H9 (cell line): ENCODE measurements at regions not wholly inside any gene's neighbourhood (a gene's known extent, or its start where the extent isn't known, plus 50 kb on each side); places are given as distances from the start of the nearest gene placed in this dataset.

Experiments used
- DNase-seq: peaks from one replicate; pipeline ENCODE4 v3.0.0-alpha.2; 2017
- H2AFZ ChIP-seq: one replicate; pipeline ENCODE4 v1.6.1; 2013; ENCODE audit warnings: mild to moderate bottlenecking, low read length, control low read depth, moderate library complexity
- H2AK5ac ChIP-seq: 2 replicates; pipeline ENCODE4 v1.6.1; 2013; ENCODE audit warnings: low read length, control low read depth, mixed read lengths; ENCODE audit not compliant: insufficient read length
- H2BK120ac ChIP-seq: one replicate; pipeline ENCODE4 v1.6.1; 2013; ENCODE audit warnings: low read depth, mild to moderate bottlenecking, low read length, control low read depth, inconsistent platforms; ENCODE audit not compliant: poor library complexity, severe bottlenecking
- H2BK12ac ChIP-seq: 2 replicates; pipeline ENCODE4 v1.6.1; 2013; ENCODE audit warnings: low read length, control low read depth, mixed read lengths, low read depth; ENCODE audit not compliant: insufficient read length
- H2BK15ac ChIP-seq: 2 replicates; pipeline ENCODE4 v1.6.1; 2013; ENCODE audit warnings: low read depth, low read length, control low read depth
- H2BK20ac ChIP-seq: one replicate; pipeline ENCODE4 v1.6.1; 2013; ENCODE audit warnings: low read depth, mild to moderate bottlenecking, low read length, control low read depth, inconsistent platforms; ENCODE audit not compliant: poor library complexity, severe bottlenecking
- H2BK5ac ChIP-seq: 2 replicates; pipeline ENCODE4 v1.6.1; 2013; ENCODE audit warnings: low read length, control low read depth, mixed read lengths; ENCODE audit not compliant: insufficient read length
- H3K14ac ChIP-seq: 2 replicates; pipeline ENCODE4 v1.6.1; 2013; ENCODE audit warnings: low read length, control low read depth; ENCODE audit not compliant: insufficient read depth
- H3K18ac ChIP-seq: 2 replicates; pipeline ENCODE4 v1.6.1; 2013; ENCODE audit warnings: low read depth, mild to moderate bottlenecking, mixed read lengths, low read length, control low read depth; ENCODE audit not compliant: insufficient read length
- H3K23ac ChIP-seq: 2 replicates; pipeline ENCODE4 v1.6.1; 2013; ENCODE audit warnings: low read length, control low read depth, mixed read lengths, low read depth; ENCODE audit not compliant: insufficient read length
- H3K23me2 ChIP-seq: 2 replicates; pipeline ENCODE4 v1.6.1; 2013; ENCODE audit warnings: low read depth, mild to moderate bottlenecking, mixed read lengths, low read length, control low read depth; ENCODE audit not compliant: insufficient read length, poor library complexity, severe bottlenecking
- H3K27ac ChIP-seq: 2 replicates; pipeline ENCODE4 v1.5.1; 2013; ENCODE audit warnings: low read length, control low read depth, mixed read lengths, low read depth; ENCODE audit not compliant: insufficient read length
- H3K27me3 ChIP-seq: 2 replicates; pipeline ENCODE4 v1.6.1; 2013; ENCODE audit warnings: low read length, control low read depth, inconsistent platforms; ENCODE audit not compliant: insufficient read depth
- H3K4ac ChIP-seq: 2 replicates; pipeline ENCODE4 v1.6.1; 2013; ENCODE audit warnings: low read depth, mild to moderate bottlenecking, control low read depth, inconsistent platforms, low read length, moderate library complexity
- H3K4me1 ChIP-seq: 2 replicates; pipeline ENCODE4 v1.6.1; 2013; ENCODE audit warnings: low read length, control low read depth, inconsistent platforms; ENCODE audit not compliant: insufficient read depth
- H3K4me2 ChIP-seq: 2 replicates; pipeline ENCODE4 v1.6.1; 2013; ENCODE audit warnings: low read length, control low read depth, mixed read lengths; ENCODE audit not compliant: insufficient read length, insufficient read depth
- H3K56ac ChIP-seq: 2 replicates; pipeline ENCODE4 v1.6.1; 2013; ENCODE audit warnings: low read depth, mild to moderate bottlenecking, mixed read lengths, low read length, control low read depth; ENCODE audit not compliant: insufficient read length
- H3K79me1 ChIP-seq: 2 replicates; pipeline ENCODE4 v1.6.1; 2013; ENCODE audit warnings: low read depth, mild to moderate bottlenecking, moderate library complexity, low read length, control low read depth, inconsistent platforms; ENCODE audit not compliant: insufficient read depth, poor library complexity, severe bottlenecking
- H3K79me2 ChIP-seq: 2 replicates; pipeline ENCODE4 v1.6.1; 2013; ENCODE audit warnings: low read length, control low read depth, inconsistent platforms; ENCODE audit not compliant: insufficient read depth
- H3K9ac ChIP-seq: 2 replicates; pipeline ENCODE4 v1.6.1; 2013; ENCODE audit warnings: low read length, control low read depth, mixed read lengths; ENCODE audit not compliant: insufficient read length; ENCODE audit errors: extremely low read depth
- H3K9me3 ChIP-seq: one replicate; pipeline ENCODE4 v1.6.1; 2013; ENCODE audit warnings: low read depth, low read length, inconsistent platforms; ENCODE audit not compliant: control insufficient read depth
- H3T11ph ChIP-seq: one replicate; pipeline ENCODE4 v1.6.1; 2013; ENCODE audit warnings: mild to moderate bottlenecking, low read length, control low read depth, inconsistent platforms
- H4K20me1 ChIP-seq: one replicate; pipeline ENCODE4 v1.6.1; 2013; ENCODE audit not compliant: control insufficient read depth, insufficient read length, insufficient read depth
- H4K5ac ChIP-seq: 2 replicates; pipeline ENCODE4 v1.6.1; 2013; ENCODE audit warnings: low read depth, mild to moderate bottlenecking, mixed read lengths, low read length, control low read depth; ENCODE audit not compliant: insufficient read length
- H4K8ac ChIP-seq: replicated peaks from 2 replicates; pipeline ENCODE4 v1.6.1; 2013; ENCODE audit warnings: low read length, control low read depth, mixed read lengths, low read depth; ENCODE audit not compliant: insufficient read length
- H4K91ac ChIP-seq: 2 replicates; pipeline ENCODE4 v1.6.1; 2013; ENCODE audit warnings: low read depth, mild to moderate bottlenecking, moderate library complexity, mixed read lengths, low read length, control low read depth; ENCODE audit not compliant: insufficient read length
- H3K27ac Mint-ChIP-seq, 3 experiments: 2 replicates in 2 of 3; 3 replicates in 1 of 3; pipeline ENCODE4 v1.8.0; 2020 to 2021; ENCODE audit warnings: mixed read lengths in 3 of 3, mild to moderate bottlenecking in 1 of 3, moderate library complexity in 1 of 3
- H3K27me3 Mint-ChIP-seq: 2 replicates; pipeline ENCODE4 v1.8.0; 2021; ENCODE audit warnings: low read depth, mild to moderate bottlenecking, moderate library complexity, mixed read lengths
- H3K36me3 Mint-ChIP-seq, 3 experiments: 2 replicates in 2 of 3; 3 replicates in 1 of 3; pipeline ENCODE4 v1.8.0; 2020 to 2021; ENCODE audit warnings: low read depth in 3 of 3, mixed read lengths in 3 of 3; ENCODE audit not compliant: insufficient read depth in 1 of 3
- H3K4me1 Mint-ChIP-seq, 2 experiments: 2 replicates each; pipeline ENCODE4 v1.8.0; 2020; ENCODE audit warnings: mixed read lengths in 2 of 2
- H3K4me3 Mint-ChIP-seq, 2 experiments: 2 replicates in 1 of 2; 3 replicates in 1 of 2; pipeline ENCODE4 v1.8.0; 2020 to 2021; ENCODE audit warnings: mild to moderate bottlenecking in 2 of 2, mixed read lengths in 2 of 2, moderate library complexity in 1 of 2
- H3K9me3 Mint-ChIP-seq, 2 experiments: 2 replicates in 1 of 2; 3 replicates in 1 of 2; pipeline ENCODE4 v1.8.0; 2020; ENCODE audit warnings: mild to moderate bottlenecking in 2 of 2, mixed read lengths in 2 of 2, moderate library complexity in 1 of 2
- WGBS: extraction: QIAGEN DNeasy Blood & Tissue Kit; methylation state at CpG from one replicate; pipeline ENCODE4 v1.1.7; 2013; ENCODE audit warnings: missing lambda C conversion rate, low lambda C conversion rate, mixed read lengths; ENCODE audit not compliant: insufficient read length; ENCODE audit errors: extremely low coverage; 5-methylcytosine and 5-hydroxymethylcytosine counted together
- TF ChIP-seq, protein P1 (sequence below): fragments of 200-600 bp; sonication (generic); conservative IDR thresholded peaks from 3 replicates; pipeline ENCODE4 v1.8.0; 2021; ENCODE audit warnings: antibody characterized with exemption, mild to moderate bottlenecking

DNA sequence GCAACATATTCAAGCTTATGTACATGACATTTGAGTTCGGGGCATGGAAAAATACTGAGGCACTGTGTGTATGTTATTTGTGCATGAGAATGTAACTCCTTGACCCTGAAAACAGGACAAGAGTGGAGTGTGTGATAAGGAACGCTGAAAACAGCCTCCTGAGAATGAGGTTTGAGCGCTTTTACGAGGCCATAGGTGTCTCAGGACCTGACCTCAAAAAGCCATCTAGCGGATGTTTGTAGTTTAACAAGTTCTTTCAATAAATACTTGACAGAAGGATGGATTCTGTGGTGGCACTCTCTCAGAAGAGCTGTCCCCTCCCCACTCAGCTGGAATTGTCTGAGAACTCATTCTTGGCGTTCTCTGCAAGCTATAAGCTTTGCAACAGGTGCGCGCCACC, 350.5 kb upstream of the TMTC1 start:
- Histone ChIP-seq H3K23ac (no peak overlapping the region), H3K4me2 (no peak overlapping the region), H2AK5ac (no peak overlapping the region), H4K20me1 (no peaks in the 10 kb centered on the region), H3T11ph (no peak overlapping the region), H3K9ac (no peak overlapping the region), H3K23me2 (no peaks in the 10 kb centered on the region), H3K4ac (no peak overlapping the region), H2BK20ac (no peak overlapping the region), H2BK12ac (no peak overlapping the region), H3K9me3 (no peaks in the 10 kb centered on the region), H3K4me1 (no peaks in the 10 kb centered on the region), H2BK15ac (no peak overlapping the region), H3K79me1 (no peaks in the 10 kb centered on the region), H4K8ac (no peak overlapping the region), H3K56ac (no peak overlapping the region), H3K18ac (no peak overlapping the region), H4K91ac (no peak overlapping the region), H3K14ac (no peak overlapping the region), H2BK120ac (no peak overlapping the region), H2BK5ac (no peak overlapping the region), H3K79me2 (no peaks in the 10 kb centered on the region), H4K5ac (no peak overlapping the region), H3K27ac (no peak overlapping the region), H3K27me3 (no peaks in the 10 kb centered on the region), H2AFZ (no peak overlapping the region)
- no CpG with 5 or more reads among the region's 8 CpGs for WGBS
- Mint-ChIP-seq H3K27ac (no peak overlapping the region), H3K4me1 (no peaks in the 10 kb centered on the region), H3K36me3 (no peaks in the 10 kb centered on the region), H3K27me3 (no peaks in the 10 kb centered on the region), H3K4me3 (no peak overlapping the region), H3K9me3 (peaks cover 0 to 3% of the 10 kb centered on the region in 2 experiments; a peak in 1 of 5 replicates)
- TF ChIP-seq, protein P1, sequence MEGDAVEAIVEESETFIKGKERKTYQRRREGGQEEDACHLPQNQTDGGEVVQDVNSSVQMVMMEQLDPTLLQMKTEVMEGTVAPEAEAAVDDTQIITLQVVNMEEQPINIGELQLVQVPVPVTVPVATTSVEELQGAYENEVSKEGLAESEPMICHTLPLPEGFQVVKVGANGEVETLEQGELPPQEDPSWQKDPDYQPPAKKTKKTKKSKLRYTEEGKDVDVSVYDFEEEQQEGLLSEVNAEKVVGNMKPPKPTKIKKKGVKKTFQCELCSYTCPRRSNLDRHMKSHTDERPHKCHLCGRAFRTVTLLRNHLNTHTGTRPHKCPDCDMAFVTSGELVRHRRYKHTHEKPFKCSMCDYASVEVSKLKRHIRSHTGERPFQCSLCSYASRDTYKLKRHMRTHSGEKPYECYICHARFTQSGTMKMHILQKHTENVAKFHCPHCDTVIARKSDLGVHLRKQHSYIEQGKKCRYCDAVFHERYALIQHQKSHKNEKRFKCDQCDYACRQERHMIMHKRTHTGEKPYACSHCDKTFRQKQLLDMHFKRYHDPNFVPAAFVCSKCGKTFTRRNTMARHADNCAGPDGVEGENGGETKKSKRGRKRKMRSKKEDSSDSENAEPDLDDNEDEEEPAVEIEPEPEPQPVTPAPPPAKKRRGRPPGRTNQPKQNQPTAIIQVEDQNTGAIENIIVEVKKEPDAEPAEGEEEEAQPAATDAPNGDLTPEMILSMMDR, result peak; percentile 56
- DNase-seq, result peak; percentile 38
